DMS153 treated with DMSO at 0.1 percent for 48 hours (cell line): ENCODE measurements at regions not wholly inside any gene's neighbourhood (a gene's known extent, or its start where the extent isn't known, plus 50 kb on each side); places are given as distances from the start of the nearest gene placed in this dataset.

Source experiments
- DNase-seq: peaks from one replicate; lab custom pipeline; 2025; ENCODE audit not compliant: unreplicated experiment; lab: John Stamatoyannopoulos, UW

- no peak for DNase-seq
These were observed 203.1 kb downstream of the BCOR start for GRCh38 chrX:39894683-39895082.

GRCh38 chrX:39895218-39896110, 202.3 kb downstream of the BCOR start:
- peak; percentile 22 for DNase-seq

- DNase-seq = no peak
These were observed 200.6 kb downstream of the BCOR start for GRCh38 chrX:39896951-39897740.

GRCh38 chrX:39897741-39898097, 200.0 kb downstream of the BCOR start:
- no peak for DNase-seq

- no peak for DNase-seq
These were observed 199.6 kb downstream of the BCOR start for GRCh38 chrX:39898147-39898546.

- no peak for DNase-seq
These were observed 198.7 kb downstream of the BCOR start for GRCh38 chrX:39899059-39899458.

- DNase-seq = no peak
These were observed 197.6 kb downstream of the BCOR start for GRCh38 chrX:39899856-39900776.

- no peak for DNase-seq
These were observed 197.0 kb downstream of the BCOR start for GRCh38 chrX:39900777-39901170.

GRCh38 chrX:39903343-39903742, 194.4 kb downstream of the BCOR start:
- no peak for DNase-seq

GRCh38 chrX:39903937-39904336, 193.8 kb downstream of the BCOR start:
- DNase-seq = no peak

- no peak for DNase-seq
These were observed 192.8 kb downstream of the BCOR start for GRCh38 chrX:39904816-39905537.

- DNase-seq = no peak
These were observed 192.2 kb downstream of the BCOR start for GRCh38 chrX:39905538-39905891.

- no peak for DNase-seq
These were observed 191.8 kb downstream of the BCOR start for GRCh38 chrX:39905946-39906345.

GRCh38 chrX:39907964-39908661, 189.6 kb downstream of the BCOR start:
- DNase-seq = no peak

- DNase-seq = no peak
These were observed 187.8 kb downstream of the BCOR start for GRCh38 chrX:39909996-39910395.

GRCh38 chrX:39910651-39911050, 187.1 kb downstream of the BCOR start:
- DNase-seq = no peak

GRCh38 chrX:39911278-39911897, 186.4 kb downstream of the BCOR start:
- no peak for DNase-seq

- no peak for DNase-seq
These were observed 185.6 kb downstream of the BCOR start for GRCh38 chrX:39912126-39912525.

GRCh38 chrX:39915081-39915480, 182.7 kb downstream of the BCOR start:
- DNase-seq = no peak

- no peak for DNase-seq
These were observed 182.2 kb downstream of the BCOR start for GRCh38 chrX:39915596-39915995.
